ENCODE measurements at regions not wholly inside any gene's neighbourhood (a gene's known extent, or its start where the extent isn't known, plus 50 kb on each side); places are given as distances from the start of the nearest gene placed in this dataset.

GRCh38 chr18:25786758-25787157 lies 303.7 kb downstream of the SS18 start:
- intact Hi-C loops (cut with micrococcal nuclease), result no loop called here
- H3K36me3 Mint-ChIP-seq (ENCODE audit: low read depth), result no peaks in the 10 kb centered on the region
- no peaks in the 10 kb centered on the region for H3K27me3 Mint-ChIP-seq (ENCODE audit: insufficient read depth)

GRCh38 chr18:25780105-25780504 lies 310.3 kb downstream of the SS18 start:
- DNase-seq (ENCODE audit: low spot score), result no peak
- H3K9me3 Mint-ChIP-seq, result no peaks in the 10 kb centered on the region
- no peak overlapping the region for H3K4me3 Mint-ChIP-seq
- intact Hi-C loops (cut with micrococcal nuclease), result no loop called here
- no peaks in the 10 kb centered on the region for H3K36me3 Mint-ChIP-seq (ENCODE audit: low read depth)
- H3K27me3 Mint-ChIP-seq (ENCODE audit: insufficient read depth), result no peaks in the 10 kb centered on the region
- H3K27ac Mint-ChIP-seq, result no peak overlapping the region
- H3K4me1 Mint-ChIP-seq (ENCODE audit: low read depth), result no peaks in the 10 kb centered on the region

More at GRCh38 chr18:25786758-25787157, 303.7 kb downstream of the SS18 start:
- no peak overlapping the region for H3K27ac Mint-ChIP-seq
- no peaks in the 10 kb centered on the region for H3K4me1 Mint-ChIP-seq (ENCODE audit: low read depth)
- no peak overlapping the region for H3K4me3 Mint-ChIP-seq
- no peak for DNase-seq (ENCODE audit: low spot score)
- H3K9me3 Mint-ChIP-seq, result no peaks in the 10 kb centered on the region

- H3K4me1 Mint-ChIP-seq (ENCODE audit: low read depth), result no peaks in the 10 kb centered on the region
Observed at GRCh38 chr18:25771796-25772195, 318.6 kb downstream of the SS18 start.

GRCh38 chr18:25764777-25765176 lies 325.6 kb downstream of the SS18 start:
- Mint-ChIP-seq H3K4me1 (ENCODE audit: low read depth) (no peaks in the 10 kb centered on the region), H3K27me3 (ENCODE audit: insufficient read depth) (no peaks in the 10 kb centered on the region), H3K4me3 (no peak overlapping the region), H3K9me3 (no peaks in the 10 kb centered on the region), H3K27ac (no peak overlapping the region), H3K36me3 (ENCODE audit: low read depth) (no peaks in the 10 kb centered on the region)
- intact Hi-C loops (cut with micrococcal nuclease), result no loop called here
- no peak for DNase-seq (ENCODE audit: low spot score)

More at GRCh38 chr18:25771796-25772195, 318.6 kb downstream of the SS18 start:
- Mint-ChIP-seq H3K27me3 (ENCODE audit: insufficient read depth) (peaks cover 4% of the 10 kb centered on the region), H3K36me3 (ENCODE audit: low read depth) (no peaks in the 10 kb centered on the region), H3K9me3 (no peaks in the 10 kb centered on the region), H3K4me3 (no peak overlapping the region), H3K27ac (no peak overlapping the region)
- intact Hi-C loops (cut with micrococcal nuclease), result no loop called here
- DNase-seq (ENCODE audit: low spot score), result no peak

- Mint-ChIP-seq H3K9me3 (no peaks in the 10 kb centered on the region), H3K4me3 (no peak overlapping the region), H3K27ac (no peak overlapping the region), H3K4me1 (ENCODE audit: low read depth) (no peaks in the 10 kb centered on the region), H3K36me3 (ENCODE audit: low read depth) (no peaks in the 10 kb centered on the region), H3K27me3 (ENCODE audit: insufficient read depth) (no peaks in the 10 kb centered on the region)
- intact Hi-C loops (cut with micrococcal nuclease), result no loop called here
- no peak for DNase-seq (ENCODE audit: low spot score)
Observed at GRCh38 chr18:25759111-25759510, 331.3 kb downstream of the SS18 start.

GRCh38 chr18:25743646-25744151 lies 346.7 kb downstream of the SS18 start:
- intact Hi-C loops (cut with micrococcal nuclease), result no loop called here
- Mint-ChIP-seq H3K4me1 (ENCODE audit: low read depth) (no peaks in the 10 kb centered on the region), H3K4me3 (no peak overlapping the region), H3K36me3 (ENCODE audit: low read depth) (no peaks in the 10 kb centered on the region), H3K27me3 (ENCODE audit: insufficient read depth) (peaks cover 1% of the 10 kb centered on the region), H3K9me3 (no peaks in the 10 kb centered on the region), H3K27ac (no peak overlapping the region)
- no peak for DNase-seq (ENCODE audit: low spot score)

GRCh38 chr18:25739376-25739775 lies 351.0 kb downstream of the SS18 start:
- Mint-ChIP-seq H3K27me3 (ENCODE audit: insufficient read depth) (no peaks in the 10 kb centered on the region), H3K36me3 (ENCODE audit: low read depth) (no peaks in the 10 kb centered on the region), H3K4me3 (no peak overlapping the region), H3K4me1 (ENCODE audit: low read depth) (no peaks in the 10 kb centered on the region), H3K9me3 (no peaks in the 10 kb centered on the region), H3K27ac (no peak overlapping the region)
- intact Hi-C loops (cut with micrococcal nuclease), result no loop called here
- DNase-seq (ENCODE audit: low spot score), result no peak

GRCh38 chr18:25737710-25738311 lies 352.6 kb downstream of the SS18 start:
- Mint-ChIP-seq H3K4me1 (ENCODE audit: low read depth) (no peaks in the 10 kb centered on the region), H3K27ac (no peak overlapping the region), H3K4me3 (no peak overlapping the region), H3K9me3 (no peaks in the 10 kb centered on the region), H3K27me3 (ENCODE audit: insufficient read depth) (no peaks in the 10 kb centered on the region), H3K36me3 (ENCODE audit: low read depth) (no peaks in the 10 kb centered on the region)
- intact Hi-C loops (cut with micrococcal nuclease), result no loop called here
- no peak for DNase-seq (ENCODE audit: low spot score)

- no peaks in the 10 kb centered on the region for H3K4me1 Mint-ChIP-seq (ENCODE audit: low read depth)
- intact Hi-C loops (cut with micrococcal nuclease), result no loop called here
- no peak for DNase-seq (ENCODE audit: low spot score)
- peaks cover under 1% of the 10 kb centered on the region for H3K27me3 Mint-ChIP-seq (ENCODE audit: insufficient read depth)
- H3K27ac Mint-ChIP-seq, result no peak overlapping the region
- no peak overlapping the region for H3K4me3 Mint-ChIP-seq
- no peaks in the 10 kb centered on the region for H3K9me3 Mint-ChIP-seq
- no peaks in the 10 kb centered on the region for H3K36me3 Mint-ChIP-seq (ENCODE audit: low read depth)
Observed at GRCh38 chr18:25736516-25736915, 353.9 kb downstream of the SS18 start.

GRCh38 chr18:25735459-25735858 lies 355.0 kb downstream of the SS18 start:
- no peaks in the 10 kb centered on the region for H3K36me3 Mint-ChIP-seq (ENCODE audit: low read depth)
- DNase-seq (ENCODE audit: low spot score), result no peak
- H3K27ac Mint-ChIP-seq, result no peak overlapping the region
- no peaks in the 10 kb centered on the region for H3K4me1 Mint-ChIP-seq (ENCODE audit: low read depth)
- H3K27me3 Mint-ChIP-seq (ENCODE audit: insufficient read depth), result peaks cover 2% of the 10 kb centered on the region
- H3K9me3 Mint-ChIP-seq, result no peaks in the 10 kb centered on the region
- intact Hi-C loops (cut with micrococcal nuclease), result no loop called here
- no peak overlapping the region for H3K4me3 Mint-ChIP-seq

GRCh38 chr18:25734336-25734735 lies 356.1 kb downstream of the SS18 start:
- H3K27me3 Mint-ChIP-seq (ENCODE audit: insufficient read depth), result peaks cover 2% of the 10 kb centered on the region
- H3K27ac Mint-ChIP-seq, result no peak overlapping the region
- no peaks in the 10 kb centered on the region for H3K4me1 Mint-ChIP-seq (ENCODE audit: low read depth)
- intact Hi-C loops (cut with micrococcal nuclease), result no loop called here
- H3K36me3 Mint-ChIP-seq (ENCODE audit: low read depth), result no peaks in the 10 kb centered on the region
- no peak overlapping the region for H3K4me3 Mint-ChIP-seq
- no peak for DNase-seq (ENCODE audit: low spot score)
- H3K9me3 Mint-ChIP-seq, result no peaks in the 10 kb centered on the region

GRCh38 chr18:25732862-25733261 lies 357.6 kb downstream of the SS18 start:
- DNase-seq (ENCODE audit: low spot score), result no peak
- no peaks in the 10 kb centered on the region for H3K9me3 Mint-ChIP-seq
- H3K4me1 Mint-ChIP-seq (ENCODE audit: low read depth), result no peaks in the 10 kb centered on the region
- H3K27me3 Mint-ChIP-seq (ENCODE audit: insufficient read depth), result peaks cover 3% of the 10 kb centered on the region
- intact Hi-C loops (cut with micrococcal nuclease), result no loop called here
- H3K36me3 Mint-ChIP-seq (ENCODE audit: low read depth), result no peaks in the 10 kb centered on the region
- no peak overlapping the region for H3K4me3 Mint-ChIP-seq
- H3K27ac Mint-ChIP-seq, result no peak overlapping the region

GRCh38 chr18:25729072-25729471 lies 361.3 kb downstream of the SS18 start:
- intact Hi-C loops (cut with micrococcal nuclease), result no loop called here
- no peak for DNase-seq (ENCODE audit: low spot score)
- Mint-ChIP-seq H3K27ac (no peak overlapping the region), H3K4me3 (no peak overlapping the region), H3K27me3 (ENCODE audit: insufficient read depth) (peaks cover 3% of the 10 kb centered on the region), H3K9me3 (no peaks in the 10 kb centered on the region), H3K36me3 (ENCODE audit: low read depth) (no peaks in the 10 kb centered on the region), H3K4me1 (ENCODE audit: low read depth) (no peaks in the 10 kb centered on the region)

Data from activated T-helper 1 cell treated with anti-CD3 and anti-CD28 coated beads, Interleukin-12 subunit alpha, Interleukin-12 subunit beta, Interleukin-2, Interleukin-4 antibody, amounts not matched to agents 30 ng/mL and 10 ng/mL and 1 ng/mL, durations not matched to agents 14 hours and 24 hours and 36 hours (primary cell).